Stimulated activated effector memory CD8-positive, alpha-beta T cell treated with anti-CD3 and anti-CD28 coated beads, Interleukin-12 subunit alpha, Interleukin-12 subunit beta, amount 100 ng/mL, for 72 hours (primary cell): ENCODE measurements at regions not wholly inside any gene's neighbourhood (a gene's known extent, or its start where the extent isn't known, plus 50 kb on each side); places are given as distances from the start of the nearest gene placed in this dataset.
A peak's percentile ranks its signal among the peaks of the same experiment; 100 is the strongest.
"Not testable (repeated sequence)": the region's sequence is repeated elsewhere in the genome, so short reads cannot be mapped to it uniquely, and the experiment has no call there.

Source experiments
- ATAC-seq: fragments of 150-1000 bp; cut with Tn5 transposase; 2 replicates; pipeline ENCODE4 v1.10.0; 2021
- DNase-seq, 2 donors: peaks; one replicate each; pipeline ENCODE4 v3.0.0; 2021 to 2022; ENCODE audit warnings: low spot score in 2 of 2
- H3K27ac Mint-ChIP-seq: one replicate; pipeline ENCODE4 v1.8.0; 2022; ENCODE audit warnings: mild to moderate bottlenecking, mixed read lengths
- H3K36me3 Mint-ChIP-seq: one replicate; pipeline ENCODE4 v1.8.0; 2022; ENCODE audit warnings: mild to moderate bottlenecking, mixed read lengths
- H3K4me1 Mint-ChIP-seq: one replicate; pipeline ENCODE4 v1.8.0; 2022; ENCODE audit warnings: mixed read lengths
- H3K4me3 Mint-ChIP-seq: one replicate; pipeline ENCODE4 v1.8.0; 2022; ENCODE audit warnings: mild to moderate bottlenecking, mixed read lengths
- H3K9me3 Mint-ChIP-seq: one replicate; pipeline ENCODE4 v1.8.0; 2022; ENCODE audit warnings: mixed read lengths

- H3K27ac Mint-ChIP-seq, ATAC-seq, H3K4me3 Mint-ChIP-seq, DNase-seq, H3K9me3 Mint-ChIP-seq, H3K36me3 Mint-ChIP-seq: not testable (repeated sequence)
- H3K4me1 Mint-ChIP-seq, result peaks cover 13% of the 10 kb centered on the region
Observed at GRCh38 chr13:33672022-33672421, 145.9 kb upstream of the RFC3 start.

- Mint-ChIP-seq H3K4me3 (peak overlapping the region; percentile 30), H3K27ac (peak overlapping the region; percentile 44), H3K4me1 (peaks cover 29% of the 10 kb centered on the region), H3K36me3 (peaks cover 11% of the 10 kb centered on the region), H3K9me3 (no peaks in the 10 kb centered on the region)
- DNase-seq (no peak), ATAC-seq (peak; percentile 33)
Observed at GRCh38 chr13:33676045-33676989, 141.6 kb upstream of the RFC3 start.

GRCh38 chr13:33677215-33677614 lies 140.7 kb upstream of the RFC3 start:
- H3K9me3 Mint-ChIP-seq, result no peaks in the 10 kb centered on the region
- H3K4me1 Mint-ChIP-seq, result peaks cover 31% of the 10 kb centered on the region
- ATAC-seq (no peak), DNase-seq (no peak)
- H3K36me3 Mint-ChIP-seq, result peaks cover 11% of the 10 kb centered on the region
- peak overlapping the region; percentile 44 for H3K27ac Mint-ChIP-seq
- H3K4me3 Mint-ChIP-seq, result no peak overlapping the region

GRCh38 chr13:33678084-33678483 lies 139.9 kb upstream of the RFC3 start:
- Mint-ChIP-seq H3K27ac (peak overlapping the region; percentile 93), H3K4me3 (no peak overlapping the region), H3K4me1 (peaks cover 31% of the 10 kb centered on the region), H3K9me3 (no peaks in the 10 kb centered on the region), H3K36me3 (peaks cover 11% of the 10 kb centered on the region)
- ATAC-seq, result no peak
- DNase-seq, result no peak

GRCh38 chr13:33678906-33679657 lies 138.9 kb upstream of the RFC3 start:
- Mint-ChIP-seq H3K27ac (peak overlapping the region; percentile 93), H3K4me3 (peak overlapping the region; percentile 67), H3K36me3 (peaks cover 11% of the 10 kb centered on the region), H3K4me1 (peaks cover 31% of the 10 kb centered on the region), H3K9me3 (no peaks in the 10 kb centered on the region)
- ATAC-seq (peak; percentile 96), DNase-seq (peak; percentile 58 to 88)

GRCh38 chr13:33679658-33680012 lies 138.3 kb upstream of the RFC3 start:
- peaks cover 31% of the 10 kb centered on the region for H3K4me1 Mint-ChIP-seq
- no peak for ATAC-seq
- peak overlapping the region; percentile 93 for H3K27ac Mint-ChIP-seq
- H3K36me3 Mint-ChIP-seq, result peaks cover 11% of the 10 kb centered on the region
- no peak for DNase-seq
- H3K9me3 Mint-ChIP-seq, result no peaks in the 10 kb centered on the region
- peak overlapping the region; percentile 67 for H3K4me3 Mint-ChIP-seq

GRCh38 chr13:33682020-33682564 lies 135.9 kb upstream of the RFC3 start:
- H3K9me3 Mint-ChIP-seq, result no peaks in the 10 kb centered on the region
- no peak for ATAC-seq
- H3K4me3 Mint-ChIP-seq, result no peak overlapping the region
- no peak for DNase-seq
- H3K4me1 Mint-ChIP-seq, result peaks cover 25% of the 10 kb centered on the region
- peaks cover 11% of the 10 kb centered on the region for H3K36me3 Mint-ChIP-seq
- H3K27ac Mint-ChIP-seq, result no peak overlapping the region

- not testable (repeated sequence) for ATAC-seq, H3K9me3 Mint-ChIP-seq, DNase-seq, H3K4me3 Mint-ChIP-seq, H3K27ac Mint-ChIP-seq
- H3K4me1 Mint-ChIP-seq, result peaks cover 25% of the 10 kb centered on the region
- peaks cover 11% of the 10 kb centered on the region for H3K36me3 Mint-ChIP-seq
Observed at GRCh38 chr13:33682646-33683045, 135.3 kb upstream of the RFC3 start.

- peaks cover 25% of the 10 kb centered on the region for H3K4me1 Mint-ChIP-seq
- H3K9me3 Mint-ChIP-seq, result no peaks in the 10 kb centered on the region
- no peak overlapping the region for H3K4me3 Mint-ChIP-seq
- no peak overlapping the region for H3K27ac Mint-ChIP-seq
- DNase-seq (no peak), ATAC-seq (no peak)
- peaks cover 11% of the 10 kb centered on the region for H3K36me3 Mint-ChIP-seq
Observed at GRCh38 chr13:33683376-33683775, 134.6 kb upstream of the RFC3 start.

GRCh38 chr13:33684874-33685273 lies 133.1 kb upstream of the RFC3 start:
- H3K36me3 Mint-ChIP-seq, result peaks cover 4% of the 10 kb centered on the region
- H3K4me1 Mint-ChIP-seq, result peaks cover 11% of the 10 kb centered on the region
- H3K27ac Mint-ChIP-seq, result no peak overlapping the region
- no peak overlapping the region for H3K4me3 Mint-ChIP-seq
- no peak for ATAC-seq
- no peaks in the 10 kb centered on the region for H3K9me3 Mint-ChIP-seq
- DNase-seq, result no peak

- Mint-ChIP-seq H3K4me3 (no peak overlapping the region), H3K9me3 (no peaks in the 10 kb centered on the region), H3K27ac (no peak overlapping the region), H3K4me1 (no peaks in the 10 kb centered on the region), H3K36me3 (no peaks in the 10 kb centered on the region)
- DNase-seq (no peak), ATAC-seq (no peak)
Observed at GRCh38 chr13:33686772-33687480, 131.0 kb upstream of the RFC3 start.

GRCh38 chr13:33690354-33690753 lies 127.6 kb upstream of the RFC3 start:
- H3K36me3 Mint-ChIP-seq, result no peaks in the 10 kb centered on the region
- no peak for DNase-seq
- H3K9me3 Mint-ChIP-seq, result no peaks in the 10 kb centered on the region
- peak; percentile 55 for ATAC-seq
- no peak overlapping the region for H3K27ac Mint-ChIP-seq
- no peaks in the 10 kb centered on the region for H3K4me1 Mint-ChIP-seq
- no peak overlapping the region for H3K4me3 Mint-ChIP-seq

- H3K27ac Mint-ChIP-seq, result no peak overlapping the region
- DNase-seq, result no peak
- H3K9me3 Mint-ChIP-seq, result no peaks in the 10 kb centered on the region
- no peaks in the 10 kb centered on the region for H3K36me3 Mint-ChIP-seq
- no peak for ATAC-seq
- H3K4me1 Mint-ChIP-seq, result peaks cover 5% of the 10 kb centered on the region
- no peak overlapping the region for H3K4me3 Mint-ChIP-seq
Observed at GRCh38 chr13:33691980-33692379, 126.0 kb upstream of the RFC3 start.

- ATAC-seq, result no peak
- no peak for DNase-seq
- Mint-ChIP-seq H3K4me3 (no peak overlapping the region), H3K27ac (no peak overlapping the region), H3K4me1 (peaks cover 5% of the 10 kb centered on the region), H3K36me3 (no peaks in the 10 kb centered on the region), H3K9me3 (no peaks in the 10 kb centered on the region)
Observed at GRCh38 chr13:33692531-33692930, 125.4 kb upstream of the RFC3 start.

GRCh38 chr13:33694546-33694945 lies 123.4 kb upstream of the RFC3 start:
- ATAC-seq (no peak), DNase-seq (no peak)
- H3K27ac Mint-ChIP-seq, result no peak overlapping the region
- no peak overlapping the region for H3K4me3 Mint-ChIP-seq
- no peaks in the 10 kb centered on the region for H3K36me3 Mint-ChIP-seq
- no peaks in the 10 kb centered on the region for H3K9me3 Mint-ChIP-seq
- H3K4me1 Mint-ChIP-seq, result peaks cover 5% of the 10 kb centered on the region
